ENCODE measurements at regions not wholly inside any gene's neighbourhood (a gene's known extent, or its start where the extent isn't known, plus 50 kb on each side); places are given as distances from the start of the nearest gene placed in this dataset.
A peak's percentile ranks its signal among the peaks of the same experiment; 100 is the strongest.
"Not testable (repeated sequence)": the region's sequence is repeated elsewhere in the genome, so short reads cannot be mapped to it uniquely, and the experiment has no call there.

DNA sequence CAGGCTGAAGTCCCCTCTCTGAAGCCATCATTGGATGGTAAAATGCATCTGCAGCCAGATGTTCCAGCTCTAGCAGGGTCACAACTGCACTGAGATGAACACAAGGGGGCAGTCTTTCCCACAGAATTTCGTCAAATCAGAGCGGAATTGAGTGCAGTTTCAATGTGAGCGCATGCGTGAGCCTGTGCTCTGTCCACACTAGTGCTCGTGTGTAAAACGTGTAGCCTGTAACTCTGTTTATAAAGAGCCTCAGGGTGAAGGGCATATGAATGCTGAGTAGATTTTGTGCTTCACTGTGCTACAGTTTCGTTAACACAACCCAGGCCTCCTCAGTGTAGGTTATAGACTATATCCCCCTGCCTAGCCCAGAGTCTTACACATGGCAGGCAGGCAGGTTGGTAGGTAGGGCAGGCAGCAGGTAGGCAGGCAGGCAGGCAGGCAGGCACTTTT, 92.7 kb upstream of the GOLGA6L4 start:
- intact Hi-C loops (cut with DNase I, micrococcal nuclease), result no loop called here
- TF ChIP-seq, protein P1, sequence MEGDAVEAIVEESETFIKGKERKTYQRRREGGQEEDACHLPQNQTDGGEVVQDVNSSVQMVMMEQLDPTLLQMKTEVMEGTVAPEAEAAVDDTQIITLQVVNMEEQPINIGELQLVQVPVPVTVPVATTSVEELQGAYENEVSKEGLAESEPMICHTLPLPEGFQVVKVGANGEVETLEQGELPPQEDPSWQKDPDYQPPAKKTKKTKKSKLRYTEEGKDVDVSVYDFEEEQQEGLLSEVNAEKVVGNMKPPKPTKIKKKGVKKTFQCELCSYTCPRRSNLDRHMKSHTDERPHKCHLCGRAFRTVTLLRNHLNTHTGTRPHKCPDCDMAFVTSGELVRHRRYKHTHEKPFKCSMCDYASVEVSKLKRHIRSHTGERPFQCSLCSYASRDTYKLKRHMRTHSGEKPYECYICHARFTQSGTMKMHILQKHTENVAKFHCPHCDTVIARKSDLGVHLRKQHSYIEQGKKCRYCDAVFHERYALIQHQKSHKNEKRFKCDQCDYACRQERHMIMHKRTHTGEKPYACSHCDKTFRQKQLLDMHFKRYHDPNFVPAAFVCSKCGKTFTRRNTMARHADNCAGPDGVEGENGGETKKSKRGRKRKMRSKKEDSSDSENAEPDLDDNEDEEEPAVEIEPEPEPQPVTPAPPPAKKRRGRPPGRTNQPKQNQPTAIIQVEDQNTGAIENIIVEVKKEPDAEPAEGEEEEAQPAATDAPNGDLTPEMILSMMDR (IDR thresholded peaks at IDR 0.05), result peak; percentile 45
- DNase-seq, result peak in 2 of 3 donors; percentile 53 to 91
- Histone ChIP-seq H3K4me1 (ENCODE audit: low read depth) (no peaks in the 10 kb centered on the region), H3K4me3 (no peak overlapping the region), H3K36me3 (ENCODE audit: low read depth) (no peaks in the 10 kb centered on the region), H3K9me3 (no peaks in the 10 kb centered on the region)
- peak; percentile 96 for ATAC-seq

DNA sequence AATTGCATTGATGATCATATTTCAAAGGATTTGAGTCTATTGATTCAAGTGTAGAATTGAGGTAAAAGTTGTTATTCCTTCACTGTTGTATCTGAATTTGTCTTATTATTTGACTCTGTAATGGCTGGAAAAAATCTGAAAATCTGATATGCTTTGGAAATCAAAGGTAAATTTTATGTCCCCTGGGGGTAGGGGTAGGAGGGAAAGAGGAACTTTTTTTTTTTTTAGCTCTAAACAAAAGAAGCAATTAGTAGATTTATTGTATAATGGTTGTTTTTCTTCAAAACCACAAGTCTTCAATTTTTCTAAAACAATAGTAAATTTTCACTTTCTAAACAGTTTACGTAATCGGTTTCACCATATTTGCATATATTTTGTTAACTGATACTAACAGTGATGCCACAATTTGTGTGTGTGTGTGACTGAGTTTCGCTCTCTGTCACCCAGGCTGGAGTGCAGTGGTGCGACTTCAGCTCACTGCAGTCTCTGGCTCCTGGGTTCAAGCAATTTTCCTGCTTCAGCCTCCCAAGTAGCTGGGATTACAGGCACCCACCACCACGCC, 91.7 kb upstream of the GOLGA6L4 start:
- Histone ChIP-seq H3K9me3 (no peaks in the 10 kb centered on the region), H3K4me3 (no peak overlapping the region), H3K4me1 (ENCODE audit: low read depth) (no peaks in the 10 kb centered on the region), H3K36me3 (ENCODE audit: low read depth) (no peaks in the 10 kb centered on the region)
- intact Hi-C loops (cut with DNase I, micrococcal nuclease), result no loop called here
- ATAC-seq, result no peak
- TF ChIP-seq, protein P1 (IDR thresholded peaks at IDR 0.05), result no peak
- DNase-seq, result no peak

- ATAC-seq; intact Hi-C loops (cut with DNase I, micrococcal nuclease); H3K9me3 ChIP-seq; H3K4me1 ChIP-seq (ENCODE audit: low read depth); H3K4me3 ChIP-seq; DNase-seq; H3K36me3 ChIP-seq (ENCODE audit: low read depth): not testable (repeated sequence)
These were observed 90.6 kb upstream of the GOLGA6L4 start for GRCh38 chr15:84144946-84145345.

DNA sequence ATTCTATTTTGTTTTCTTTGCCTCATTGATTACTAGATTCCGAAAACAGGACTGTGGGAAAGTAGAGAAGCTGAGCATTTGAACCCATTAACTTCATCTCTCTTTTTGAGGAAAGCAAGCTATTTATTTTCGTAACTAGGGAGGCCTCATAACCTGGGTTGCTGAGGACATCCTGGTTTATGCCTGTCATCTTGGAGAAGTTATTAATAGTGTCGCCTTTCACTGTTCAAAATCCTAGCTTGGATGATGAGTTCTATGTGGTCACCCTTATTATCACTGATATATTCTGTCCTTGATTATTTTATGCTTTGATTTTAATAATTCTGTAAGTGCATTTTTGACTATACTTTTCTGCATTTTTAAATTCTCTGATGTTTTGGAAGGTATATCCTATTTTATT, 89.3 kb upstream of the GOLGA6L4 start:
- H3K4me3 ChIP-seq; DNase-seq; intact Hi-C loops (cut with DNase I, micrococcal nuclease); H3K4me1 ChIP-seq (ENCODE audit: low read depth); ATAC-seq; H3K36me3 ChIP-seq (ENCODE audit: low read depth); H3K9me3 ChIP-seq: not testable (repeated sequence)

- H3K4me3 ChIP-seq; H3K36me3 ChIP-seq (ENCODE audit: low read depth); H3K9me3 ChIP-seq; ATAC-seq; H3K4me1 ChIP-seq (ENCODE audit: low read depth); DNase-seq; intact Hi-C loops (cut with DNase I, micrococcal nuclease): not testable (repeated sequence)
These were observed 88.3 kb upstream of the GOLGA6L4 start for GRCh38 chr15:84147307-84147706.

DNA sequence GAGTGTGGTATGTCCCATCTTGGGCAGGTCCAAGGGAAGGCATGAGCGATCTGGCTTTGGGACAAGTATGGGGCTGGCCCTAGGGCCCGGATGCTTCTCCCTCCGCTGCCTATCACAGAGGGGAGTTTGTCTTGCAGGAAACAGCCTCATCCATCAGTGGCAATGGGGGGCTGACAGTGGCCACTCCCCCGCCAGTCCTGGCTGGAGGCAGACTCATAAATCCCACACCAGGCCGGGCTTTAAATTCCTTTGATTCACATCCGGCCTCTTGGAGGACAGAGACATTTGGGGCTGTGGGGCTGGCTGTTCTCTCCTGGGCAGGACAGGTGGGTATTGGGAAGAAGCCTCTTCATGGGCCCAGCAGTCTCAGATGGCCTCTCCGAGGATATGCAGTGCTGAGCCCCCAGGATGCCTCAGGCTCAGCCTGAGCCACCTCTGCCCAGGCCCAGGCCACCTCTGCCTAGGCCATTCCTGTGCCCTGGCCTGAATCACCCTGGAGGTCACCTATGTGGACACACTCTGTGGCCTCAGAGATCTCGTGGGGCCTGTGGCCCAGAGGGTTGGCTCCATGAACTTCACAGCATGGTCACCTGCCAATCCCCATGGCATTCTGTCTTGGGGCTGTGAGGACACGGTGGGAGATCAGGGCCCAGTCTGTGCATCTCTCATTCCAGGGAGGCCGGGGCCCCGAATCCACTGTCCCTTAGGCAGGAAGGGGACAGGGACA, 84.2 kb upstream of the GOLGA6L4 start:
- no peak overlapping the region for H3K4me3 ChIP-seq
- H3K4me1 ChIP-seq (ENCODE audit: low read depth), result no peaks in the 10 kb centered on the region
- H3K9me3 ChIP-seq, result no peaks in the 10 kb centered on the region
- no peak for DNase-seq
- TF ChIP-seq, protein P1 (IDR thresholded peaks at IDR 0.05), result no peak
- intact Hi-C loops (cut with DNase I, micrococcal nuclease), result no loop called here
- ATAC-seq, result no peak
- no peaks in the 10 kb centered on the region for H3K36me3 ChIP-seq (ENCODE audit: low read depth)

DNA sequence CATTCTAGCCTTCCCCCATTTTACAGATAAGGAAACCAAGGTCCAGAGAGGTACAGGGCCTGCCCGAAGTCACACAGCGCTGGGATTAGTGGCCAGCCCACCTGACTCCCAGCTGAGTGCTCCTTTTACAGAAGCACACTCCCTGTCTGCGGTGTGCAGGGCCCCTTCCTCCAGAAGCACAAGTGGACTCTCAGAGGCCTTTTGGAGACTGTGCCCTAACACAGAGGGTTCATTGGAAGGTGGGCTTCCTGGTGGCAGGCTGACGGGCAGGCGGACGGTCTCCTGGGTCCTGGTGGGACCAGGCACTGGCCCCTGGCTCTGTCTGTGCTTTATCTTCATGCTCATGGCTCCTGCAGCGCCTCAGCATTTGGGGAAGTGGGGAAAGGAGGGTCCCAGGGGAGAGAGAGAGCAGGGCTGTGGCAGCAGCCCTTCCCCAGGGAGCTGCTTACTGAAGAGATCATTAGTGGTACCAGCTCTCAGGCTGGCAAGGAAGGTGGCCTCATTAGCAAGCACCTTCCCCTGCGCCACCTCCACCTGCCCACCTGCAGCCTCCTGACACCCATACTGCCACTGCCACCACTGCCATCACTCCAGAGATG, 83.1 kb upstream of the GOLGA6L4 start:
- intact Hi-C loops (cut with DNase I, micrococcal nuclease); H3K4me3 ChIP-seq; DNase-seq; H3K36me3 ChIP-seq (ENCODE audit: low read depth); ATAC-seq; H3K4me1 ChIP-seq (ENCODE audit: low read depth); H3K9me3 ChIP-seq: not testable (repeated sequence)

- H3K4me3 ChIP-seq; DNase-seq; intact Hi-C loops (cut with DNase I, micrococcal nuclease); H3K4me1 ChIP-seq (ENCODE audit: low read depth); H3K9me3 ChIP-seq; ATAC-seq; H3K36me3 ChIP-seq (ENCODE audit: low read depth): not testable (repeated sequence)
These were observed 81.9 kb upstream of the GOLGA6L4 start for GRCh38 chr15:84153655-84154140.

DNA sequence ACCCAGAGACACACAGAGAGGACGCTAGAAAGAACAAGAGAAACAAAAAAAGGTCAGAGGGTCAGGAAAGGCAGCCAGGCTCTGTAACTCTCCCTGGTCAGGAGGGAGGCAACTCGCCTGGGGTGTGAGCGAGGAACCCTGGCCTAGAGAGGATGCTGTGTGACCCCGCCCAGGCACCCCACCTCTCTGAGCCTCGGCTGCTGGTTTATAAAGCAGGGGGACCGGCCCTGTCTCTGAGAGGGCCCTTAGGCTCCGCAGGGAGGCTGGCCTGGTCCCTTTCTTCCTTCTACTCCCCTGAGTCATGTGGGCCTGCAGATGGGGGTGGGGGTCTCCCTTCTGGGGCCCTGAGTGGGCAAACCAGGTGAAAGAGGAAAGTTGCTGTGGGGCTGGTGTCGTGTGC, 81.3 kb upstream of the GOLGA6L4 start:
- H3K9me3 ChIP-seq; H3K4me3 ChIP-seq; DNase-seq; ATAC-seq; H3K36me3 ChIP-seq (ENCODE audit: low read depth); H3K4me1 ChIP-seq (ENCODE audit: low read depth); intact Hi-C loops (cut with DNase I, micrococcal nuclease): not testable (repeated sequence)

DNA sequence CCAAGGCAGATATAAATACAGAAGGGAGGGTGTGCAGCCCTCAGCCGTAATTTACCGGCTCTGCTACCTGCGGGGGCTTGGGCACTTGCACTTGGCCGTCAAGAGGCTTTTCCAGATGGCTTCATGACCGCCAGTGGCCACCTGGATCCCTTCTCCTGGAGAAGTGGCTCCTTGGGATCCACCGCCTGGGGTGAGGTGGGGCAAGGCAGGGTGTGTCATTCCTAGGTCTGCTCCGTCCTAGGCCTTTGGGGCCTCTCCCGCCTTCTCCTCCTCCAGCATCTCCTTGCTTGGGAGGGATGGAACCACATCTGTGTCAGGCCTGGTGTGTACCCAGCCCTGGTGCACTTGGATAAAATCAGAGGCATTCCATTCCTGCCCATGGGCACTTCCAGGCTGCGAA, 80.8 kb upstream of the GOLGA6L4 start:
- H3K4me3 ChIP-seq; DNase-seq; H3K9me3 ChIP-seq; intact Hi-C loops (cut with DNase I, micrococcal nuclease); H3K36me3 ChIP-seq (ENCODE audit: low read depth); ATAC-seq; H3K4me1 ChIP-seq (ENCODE audit: low read depth): not testable (repeated sequence)
